IPS DF 6.9 (cell line): ENCODE measurements at regions not wholly inside any gene's neighbourhood (a gene's known extent, or its start where the extent isn't known, plus 50 kb on each side); places are given as distances from the start of the nearest gene placed in this dataset.

Experiments used
- DNase-seq: peaks from one replicate; pipeline ENCODE4 v3.0.0-alpha.2; 2013; ENCODE audit warnings: low read depth, low spot score
- H3K27ac ChIP-seq: one replicate; pipeline ENCODE4 v1.5.1; 2013; ENCODE audit warnings: low read length, control low read depth
- H3K27me3 ChIP-seq: 2 replicates; pipeline ENCODE4 v1.6.1; 2013; ENCODE audit warnings: mild to moderate bottlenecking, low read length; ENCODE audit not compliant: control insufficient read depth, insufficient read depth
- H3K36me3 ChIP-seq: 2 replicates; pipeline ENCODE4 v1.6.1; 2013; ENCODE audit warnings: low read length; ENCODE audit not compliant: control insufficient read depth, insufficient read depth
- H3K4me1 ChIP-seq: 2 replicates; pipeline ENCODE4 v1.6.1; 2013; ENCODE audit warnings: low read length; ENCODE audit not compliant: control insufficient read depth, insufficient read depth
- H3K4me3 ChIP-seq: 2 replicates; pipeline ENCODE4 v1.5.1; 2013; ENCODE audit warnings: mild to moderate bottlenecking, low read length
- H3K9me3 ChIP-seq: 2 replicates; pipeline ENCODE4 v1.6.1; 2013; ENCODE audit warnings: low read length, inconsistent platforms; ENCODE audit not compliant: control insufficient read depth, insufficient read depth
- WGBS: extraction: QIAGEN DNeasy Blood & Tissue Kit; methylation state at CpG from one replicate; pipeline ENCODE4 v1.1.7; 2013; ENCODE audit warnings: mixed read lengths, missing lambda C conversion rate; ENCODE audit not compliant: insufficient read length, insufficient coverage; 5-methylcytosine and 5-hydroxymethylcytosine counted together

- no peak for DNase-seq
- Histone ChIP-seq H3K4me3 (no peak overlapping the region), H3K9me3 (no peaks in the 10 kb centered on the region), H3K36me3 (no peaks in the 10 kb centered on the region), H3K27ac (no peak overlapping the region), H3K27me3 (no peaks in the 10 kb centered on the region), H3K4me1 (no peaks in the 10 kb centered on the region)
- no CpG with 5 or more reads among the region's 7 CpGs for WGBS
Observed at GRCh38 chr9:115739096-115739875, 414.3 kb upstream of the PAPPA start.

- H3K4me3 ChIP-seq = no peak overlapping the region
- no peaks in the 10 kb centered on the region for H3K27me3 ChIP-seq
- H3K36me3 ChIP-seq = no peaks in the 10 kb centered on the region
- DNase-seq = no peak
- H3K4me1 ChIP-seq = no peaks in the 10 kb centered on the region
- no CpG with 5 or more reads among the region's 1 CpG for WGBS
- H3K27ac ChIP-seq = no peak overlapping the region
- H3K9me3 ChIP-seq = no peaks in the 10 kb centered on the region
Observed at GRCh38 chr9:115740986-115741385, 412.6 kb upstream of the PAPPA start.

- Histone ChIP-seq H3K27ac (no peak overlapping the region), H3K36me3 (no peaks in the 10 kb centered on the region), H3K27me3 (no peaks in the 10 kb centered on the region), H3K4me3 (no peak overlapping the region), H3K9me3 (no peaks in the 10 kb centered on the region), H3K4me1 (no peaks in the 10 kb centered on the region)
- no peak for DNase-seq
- WGBS = no CpG with 5 or more reads among the region's 25 CpGs
Observed at GRCh38 chr9:115743709-115744605, 409.6 kb upstream of the PAPPA start.

- Histone ChIP-seq H3K9me3 (no peaks in the 10 kb centered on the region), H3K4me1 (no peaks in the 10 kb centered on the region), H3K27ac (no peak overlapping the region), H3K4me3 (no peak overlapping the region), H3K36me3 (no peaks in the 10 kb centered on the region), H3K27me3 (no peaks in the 10 kb centered on the region)
- no peak for DNase-seq
- no CpG with 5 or more reads among the region's 6 CpGs for WGBS
Observed at GRCh38 chr9:115746496-115746895, 407.1 kb upstream of the PAPPA start.

- Histone ChIP-seq H3K4me1 (no peaks in the 10 kb centered on the region), H3K4me3 (no peak overlapping the region), H3K27me3 (no peaks in the 10 kb centered on the region), H3K36me3 (no peaks in the 10 kb centered on the region), H3K9me3 (no peaks in the 10 kb centered on the region), H3K27ac (no peak overlapping the region)
- DNase-seq = no peak
- no CpG with 5 or more reads among the region's 1 CpG for WGBS
Observed at GRCh38 chr9:115747731-115748130, 405.9 kb upstream of the PAPPA start.

GRCh38 chr9:115756736-115757135 is 396.9 kb upstream of the PAPPA start:
- Histone ChIP-seq H3K4me3 (no peak overlapping the region), H3K27me3 (no peaks in the 10 kb centered on the region), H3K4me1 (no peaks in the 10 kb centered on the region), H3K9me3 (no peaks in the 10 kb centered on the region), H3K36me3 (no peaks in the 10 kb centered on the region), H3K27ac (no peak overlapping the region)
- no peak for DNase-seq

- H3K36me3 ChIP-seq = no peaks in the 10 kb centered on the region
- H3K27me3 ChIP-seq = no peaks in the 10 kb centered on the region
- H3K4me1 ChIP-seq = no peaks in the 10 kb centered on the region
- H3K9me3 ChIP-seq = no peaks in the 10 kb centered on the region
- H3K27ac ChIP-seq = no peak overlapping the region
- no peak overlapping the region for H3K4me3 ChIP-seq
- no peak for DNase-seq
- WGBS = no CpG with 5 or more reads among the region's 2 CpGs
Observed at GRCh38 chr9:115757461-115757860, 396.1 kb upstream of the PAPPA start.

GRCh38 chr9:115758441-115758840 is 395.1 kb upstream of the PAPPA start:
- no peaks in the 10 kb centered on the region for H3K9me3 ChIP-seq
- H3K4me3 ChIP-seq = no peak overlapping the region
- no peak overlapping the region for H3K27ac ChIP-seq
- H3K36me3 ChIP-seq = no peaks in the 10 kb centered on the region
- no CpG with 5 or more reads among the region's 3 CpGs for WGBS
- H3K27me3 ChIP-seq = no peaks in the 10 kb centered on the region
- H3K4me1 ChIP-seq = no peaks in the 10 kb centered on the region
- no peak for DNase-seq

- WGBS = no CpG with 5 or more reads among the region's 4 CpGs
Observed at GRCh38 chr9:115759426-115759825, 394.2 kb upstream of the PAPPA start.

GRCh38 chr9:115764645-115765044 is 388.9 kb upstream of the PAPPA start:
- WGBS = no CpG with 5 or more reads among the region's 1 CpG
- Histone ChIP-seq H3K27ac (no peak overlapping the region), H3K27me3 (no peaks in the 10 kb centered on the region), H3K9me3 (no peaks in the 10 kb centered on the region), H3K4me1 (no peaks in the 10 kb centered on the region), H3K36me3 (no peaks in the 10 kb centered on the region), H3K4me3 (no peak overlapping the region)
- no peak for DNase-seq

More at GRCh38 chr9:115759426-115759825, 394.2 kb upstream of the PAPPA start:
- Histone ChIP-seq H3K9me3 (no peaks in the 10 kb centered on the region), H3K4me1 (no peaks in the 10 kb centered on the region), H3K4me3 (no peak overlapping the region), H3K27ac (no peak overlapping the region), H3K36me3 (no peaks in the 10 kb centered on the region), H3K27me3 (no peaks in the 10 kb centered on the region)
- DNase-seq = no peak
